GM12878 (cell line): ENCODE measurements at regions not wholly inside any gene's neighbourhood (a gene's known extent, or its start where the extent isn't known, plus 50 kb on each side); places are given as distances from the start of the nearest gene placed in this dataset.

Experiments used
- ATAC-seq: fragments of 200-7000 bp; cut with Tn5 transposase; 3 replicates; pipeline ENCODE4 v1.9.1; 2020; ENCODE audit warnings: mild to moderate bottlenecking, moderate library complexity
- BruUV-seq: library from RNA; stranded (reverse); fragments of 400-500 nt; replicated peaks from 2 replicates; lab custom pipeline; 2021; lab: Mats Ljungman, UMichigan
- CTCF ChIA-PET: fragments of 300-600 bp; sonication (Branson Sonifier 250); formaldehyde crosslinking; extraction: SDS; loops from one replicate; lab custom pipeline; 2021; ENCODE audit warnings: inconsistent platforms; lab: Yijun Ruan, JAX
- POLR2A ChIA-PET: fragments of 350-600 bp; formaldehyde crosslinking; extraction: SDS; loops from one replicate; lab custom pipeline; 2021; ENCODE audit warnings: inconsistent platforms; lab: Charles Lee
- RAD21 ChIA-PET: fragments of 300-600 bp; sonication (Branson Sonifier 250); formaldehyde crosslinking; loops from one replicate; lab custom pipeline; 2023; ENCODE audit warnings: antibody characterized with exemption; ENCODE audit not compliant: unreplicated experiment; lab: Charles Lee
- SMC1A ChIA-PET: fragments of 300-600 bp; sonication (Branson Sonifier 250); formaldehyde crosslinking; loops from one replicate; lab custom pipeline; 2023; ENCODE audit not compliant: unreplicated experiment, uncharacterized antibody; lab: Charles Lee
- DNase-seq: peaks from one replicate; pipeline ENCODE4 v3.0.0-alpha.2; 2011; ENCODE audit warnings: low read depth, low spot score
- FAIRE-seq: peaks from 3 replicates; lab custom pipeline; 2011; peaks lifted over from hg19 to GRCh38; lab: Jason Lieb, UNC
- H2AFZ ChIP-seq: 2 replicates; pipeline ENCODE4 v1.6.0; 2011; ENCODE audit warnings: low read depth, low read length, control low read depth; ENCODE audit not compliant: control insufficient read depth
- H3K27ac ChIP-seq: 2 replicates; pipeline ENCODE4 v1.5.1; 2011; ENCODE audit warnings: control low read depth; ENCODE audit not compliant: control insufficient read depth, insufficient read depth
- H3K27me3 ChIP-seq, 2 experiments: replicated peaks in 1 of 2; 2 replicates each; pipeline versions ENCODE4 v1.6.0 to v1.6.1; 2011; ENCODE audit warnings: low read length in 1 of 2; ENCODE audit not compliant: control insufficient read depth in 2 of 2, insufficient read depth in 2 of 2
- H3K36me3 ChIP-seq, 2 experiments: 2 replicates each; pipeline ENCODE4 v1.5.1; 2011; ENCODE audit warnings: low read length in 1 of 2; ENCODE audit not compliant: control insufficient read depth in 2 of 2, insufficient read depth in 2 of 2
- H3K4me1 ChIP-seq: 2 replicates; pipeline ENCODE4 v1.6.1; 2011; ENCODE audit warnings: mild to moderate bottlenecking, low read length, moderate library complexity, mixed read lengths; ENCODE audit not compliant: control insufficient read depth, insufficient read depth
- H3K4me2 ChIP-seq: 2 replicates; pipeline ENCODE4 v1.6.0; 2011; ENCODE audit warnings: control low read depth; ENCODE audit not compliant: control insufficient read depth, insufficient read depth
- H3K4me3 ChIP-seq: fragments of 200-600 bp; sonication (generic); 2 replicates; pipeline ENCODE4 v1.5.1; 2016
- H3K79me2 ChIP-seq: 2 replicates; pipeline ENCODE4 v1.6.0; 2011; ENCODE audit warnings: low read length; ENCODE audit not compliant: control insufficient read depth, insufficient read depth
- H3K9ac ChIP-seq: 2 replicates; pipeline ENCODE4 v1.8.0; 2011; ENCODE audit warnings: low read length, control low read depth, mixed read lengths; ENCODE audit not compliant: control insufficient read depth, insufficient read depth
- H3K9me3 ChIP-seq: replicated peaks from 3 replicates; pipeline ENCODE4 v1.5.1; 2011; ENCODE audit warnings: mild to moderate bottlenecking, low read length; ENCODE audit not compliant: control insufficient read depth, insufficient read depth
- H4K20me1 ChIP-seq: 2 replicates; pipeline ENCODE4 v1.6.0; 2011; ENCODE audit not compliant: control insufficient read depth, insufficient read depth
- ATF2 ChIP-seq: IDR thresholded peaks from 2 replicates; pipeline ENCODE4 v1.6.1; 2012; ENCODE audit warnings: low read length, inconsistent platforms
- FOXM1 ChIP-seq: IDR thresholded peaks from 2 replicates; pipeline ENCODE4 v1.6.1; 2012; ENCODE audit warnings: low read depth, mild to moderate bottlenecking, inconsistent platforms, low read length, moderate library complexity
- HSF1 ChIP-seq: fragments of 150-350 bp; IDR thresholded peaks from 2 replicates; pipeline ENCODE4 v1.6.1; 2014; ENCODE audit warnings: mild to moderate bottlenecking, low read depth, low read length
- KDM1A ChIP-seq: fragments of 200-600 bp; sonication (generic); IDR thresholded peaks from 2 replicates; pipeline ENCODE4 v1.6.1; 2016; ENCODE audit warnings: borderline replicate concordance
- NR2C2 ChIP-seq: IDR thresholded peaks from 2 replicates; pipeline ENCODE4 v1.6.1; 2011; ENCODE audit warnings: borderline replicate concordance, low read depth; ENCODE audit not compliant: control insufficient read depth, insufficient read length
- PRDM15 ChIP-seq: fragments of 450-650 bp; formaldehyde crosslinking; IDR thresholded peaks from 2 replicates; pipeline ENCODE4 v1.4.0; 2020; ENCODE audit warnings: mild to moderate bottlenecking, moderate library complexity
- TCF7 ChIP-seq: IDR thresholded peaks from 2 replicates; pipeline ENCODE4 v1.6.1; 2014; ENCODE audit warnings: antibody characterized with exemption, borderline replicate concordance
- ZBTB33 ChIP-seq: fragments of 450-650 bp; IDR thresholded peaks from 2 replicates; pipeline ENCODE4 v1.6.1; 2017; ENCODE audit warnings: mild to moderate bottlenecking
- ZBTB4 ChIP-seq: fragments of 450-650 bp; formaldehyde crosslinking; IDR thresholded peaks from 2 replicates; pipeline ENCODE4 v1.4.0; 2022; ENCODE audit warnings: mild to moderate bottlenecking, moderate library complexity
- WGBS: methylation state at CpG from one replicate; pipeline ENCODE4 v1.1.6; 2016; ENCODE audit warnings: low lambda C conversion rate; ENCODE audit not compliant: insufficient replicate concordance, insufficient coverage; ENCODE audit errors: missing lambda C conversion rate; 5-methylcytosine and 5-hydroxymethylcytosine counted together
- in situ Hi-C: fragments of 300-500 bp; cut with MboI; formaldehyde crosslinking; loops from 9 replicates; pipeline ENCODE4 v1.14.3; 2018; ENCODE audit warnings: mixed read lengths
- intact Hi-C: fragments of 100-400 bp; cut with micrococcal nuclease; formaldehyde crosslinking; loops from one replicate; pipeline ENCODE4 v1.14.2; 2022; ENCODE audit not compliant: unreplicated experiment
- TF ChIP-seq, protein P1 (sequence below): IDR thresholded peaks from 2 replicates; pipeline ENCODE4 v1.6.1; 2012; ENCODE audit warnings: low read depth, low read length, improper control_type of control experiment

GRCh38 chr2:188664416-188664815, 309.8 kb upstream of the COL3A1 start:
- SMC1A ChIA-PET, result no interaction called here
- no TSS peak for BruUV-seq
- TF ChIP-seq ZBTB33 (no peak), PRDM15 (CRISPR knock-in tag) (no peak), TCF7 (no peak), NR2C2 (no peak), ATF2 (no peak), FOXM1 (no peak), KDM1A (no peak), ZBTB4 (CRISPR knock-in tag) (no peak), HSF1 (no peak)
- TF ChIP-seq, protein P1, sequence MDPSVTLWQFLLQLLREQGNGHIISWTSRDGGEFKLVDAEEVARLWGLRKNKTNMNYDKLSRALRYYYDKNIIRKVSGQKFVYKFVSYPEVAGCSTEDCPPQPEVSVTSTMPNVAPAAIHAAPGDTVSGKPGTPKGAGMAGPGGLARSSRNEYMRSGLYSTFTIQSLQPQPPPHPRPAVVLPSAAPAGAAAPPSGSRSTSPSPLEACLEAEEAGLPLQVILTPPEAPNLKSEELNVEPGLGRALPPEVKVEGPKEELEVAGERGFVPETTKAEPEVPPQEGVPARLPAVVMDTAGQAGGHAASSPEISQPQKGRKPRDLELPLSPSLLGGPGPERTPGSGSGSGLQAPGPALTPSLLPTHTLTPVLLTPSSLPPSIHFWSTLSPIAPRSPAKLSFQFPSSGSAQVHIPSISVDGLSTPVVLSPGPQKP, result no peak

More at GRCh38 chr2:188664416-188664815, 309.8 kb upstream of the COL3A1 start:
- FAIRE-seq (no peak), ATAC-seq (no peak), DNase-seq (no peak)
- in situ Hi-C loops, result no loop called here
- no peaks in the 10 kb centered on the region for H3K4me1 ChIP-seq
- intact Hi-C loops, result no loop called here
- ChIA-PET CTCF (interaction anchor here (1.4 kb wide), 1 partner anchor 14 kb away, joined by 3 read pairs; no protein-coding TSS in a partner anchor), RAD21 (no interaction called here), POLR2A (no interaction called here)
- no peak overlapping the region for H3K4me3 ChIP-seq
- no peaks in the 10 kb centered on the region for H3K27me3 ChIP-seq
- no peaks in the 10 kb centered on the region for H3K9me3 ChIP-seq
- H3K4me2 ChIP-seq, result no peak overlapping the region
- 0% methylated on average over 2 of the region's 2 CpGs for WGBS
- no peak overlapping the region for H3K9ac ChIP-seq
- no peaks in the 10 kb centered on the region for H3K79me2 ChIP-seq
- H3K36me3 ChIP-seq, result no peaks in the 10 kb centered on the region
- H4K20me1 ChIP-seq, result no peaks in the 10 kb centered on the region
- no peak overlapping the region for H2AFZ ChIP-seq
- no peak overlapping the region for H3K27ac ChIP-seq
